ENCODE measurements at regions not wholly inside any gene's neighbourhood (a gene's known extent, or its start where the extent isn't known, plus 50 kb on each side); places are given as distances from the start of the nearest gene placed in this dataset.

DNA sequence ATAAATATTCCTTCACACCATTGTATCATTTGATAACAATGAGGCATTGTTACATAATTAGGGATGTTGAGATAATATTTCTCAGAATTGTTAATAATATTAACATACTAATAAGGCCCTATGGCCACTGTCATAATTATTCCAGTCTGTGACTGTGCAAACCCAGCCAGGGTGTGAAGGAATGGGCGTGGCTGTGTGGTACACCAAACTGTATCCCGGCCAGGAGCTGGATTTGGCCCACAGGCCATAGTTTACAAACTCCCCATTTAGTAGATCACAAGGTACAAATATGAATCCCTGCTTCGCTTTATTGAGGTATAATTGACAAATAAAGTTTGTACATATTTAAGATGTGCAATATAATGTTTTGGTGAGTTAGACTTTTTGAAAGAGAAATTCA lies 894.7 kb downstream of the C6orf118 start:
- no peaks in the 10 kb centered on the region for H3K36me3 ChIP-seq (ENCODE audit: insufficient read depth, low read length)
- no peaks in the 10 kb centered on the region for H3K27me3 ChIP-seq (ENCODE audit: insufficient read depth, low read length, poor library complexity, severe bottlenecking)
- no peaks in the 10 kb centered on the region for H3F3A ChIP-seq (ENCODE audit: low read depth)
- H3K4me1 ChIP-seq (ENCODE audit: insufficient read depth, low read length, poor library complexity, severe bottlenecking) = no peaks in the 10 kb centered on the region
- 0 out of 2 replicates have a peak, but pooled peaks cover 3% of the 10 kb centered on the region for H3K9me3 ChIP-seq (ENCODE audit: insufficient read depth, low read depth, low read length)
- H4K20me1 ChIP-seq (ENCODE audit: insufficient read depth, low read length, poor library complexity, severe bottlenecking) = no peaks in the 10 kb centered on the region
- H3K9me2 ChIP-seq (replicated peaks; ENCODE audit: low read depth, low read length) = no peaks in the 10 kb centered on the region
- no peaks in the 10 kb centered on the region for H3K79me2 ChIP-seq (ENCODE audit: insufficient read depth, low read length)
- no peak overlapping the region for H3K4me2 ChIP-seq (ENCODE audit: low read depth, low read length, poor library complexity, severe bottlenecking)
- no peak overlapping the region for H2AFZ ChIP-seq (ENCODE audit: low read length)
- H3K4me3 ChIP-seq (ENCODE audit: low read length, poor library complexity, severe bottlenecking) = no peak overlapping the region
- TF ChIP-seq, protein P1, sequence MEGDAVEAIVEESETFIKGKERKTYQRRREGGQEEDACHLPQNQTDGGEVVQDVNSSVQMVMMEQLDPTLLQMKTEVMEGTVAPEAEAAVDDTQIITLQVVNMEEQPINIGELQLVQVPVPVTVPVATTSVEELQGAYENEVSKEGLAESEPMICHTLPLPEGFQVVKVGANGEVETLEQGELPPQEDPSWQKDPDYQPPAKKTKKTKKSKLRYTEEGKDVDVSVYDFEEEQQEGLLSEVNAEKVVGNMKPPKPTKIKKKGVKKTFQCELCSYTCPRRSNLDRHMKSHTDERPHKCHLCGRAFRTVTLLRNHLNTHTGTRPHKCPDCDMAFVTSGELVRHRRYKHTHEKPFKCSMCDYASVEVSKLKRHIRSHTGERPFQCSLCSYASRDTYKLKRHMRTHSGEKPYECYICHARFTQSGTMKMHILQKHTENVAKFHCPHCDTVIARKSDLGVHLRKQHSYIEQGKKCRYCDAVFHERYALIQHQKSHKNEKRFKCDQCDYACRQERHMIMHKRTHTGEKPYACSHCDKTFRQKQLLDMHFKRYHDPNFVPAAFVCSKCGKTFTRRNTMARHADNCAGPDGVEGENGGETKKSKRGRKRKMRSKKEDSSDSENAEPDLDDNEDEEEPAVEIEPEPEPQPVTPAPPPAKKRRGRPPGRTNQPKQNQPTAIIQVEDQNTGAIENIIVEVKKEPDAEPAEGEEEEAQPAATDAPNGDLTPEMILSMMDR (conservative IDR thresholded peaks at IDR 0.05; ENCODE audit: low read length) = no peak
- no peak for TF ChIP-seq EZH2phosphoT487 (IDR thresholded peaks at IDR 0.05; ENCODE audit: borderline replicate concordance)
- no peak overlapping the region for H3K9ac ChIP-seq (ENCODE audit: low read depth, low read length, poor library complexity, severe bottlenecking)

DNA sequence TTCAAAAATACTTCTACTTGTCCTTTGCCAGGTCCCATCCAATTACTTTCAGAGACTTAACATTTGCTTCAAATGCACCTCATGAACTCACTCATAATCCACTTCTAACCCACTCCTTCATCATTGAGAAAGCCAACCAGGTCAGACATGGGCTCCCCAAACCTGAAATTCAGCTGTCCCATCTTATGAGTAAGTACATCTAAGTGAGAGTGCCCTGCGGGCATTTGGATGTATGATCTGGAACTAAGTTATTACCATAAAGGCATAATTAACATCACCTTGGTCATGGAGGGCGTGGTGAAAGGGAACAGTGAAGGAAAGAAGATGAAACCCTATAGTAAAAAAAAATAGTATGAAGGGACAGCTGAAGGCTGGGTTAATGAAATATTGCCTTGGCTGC lies 896.8 kb downstream of the C6orf118 start:
- Histone ChIP-seq H3K27me3 (ENCODE audit: insufficient read depth, low read length, poor library complexity, severe bottlenecking) (no peaks in the 10 kb centered on the region), H3K9me2 (replicated peaks; ENCODE audit: low read depth, low read length) (no peaks in the 10 kb centered on the region), H3K79me2 (ENCODE audit: insufficient read depth, low read length) (no peaks in the 10 kb centered on the region), H3F3A (ENCODE audit: low read depth) (no peaks in the 10 kb centered on the region), H3K4me3 (ENCODE audit: low read length, poor library complexity, severe bottlenecking) (no peak overlapping the region), H4K20me1 (ENCODE audit: insufficient read depth, low read length, poor library complexity, severe bottlenecking) (no peaks in the 10 kb centered on the region), H3K4me1 (ENCODE audit: insufficient read depth, low read length, poor library complexity, severe bottlenecking) (no peaks in the 10 kb centered on the region), H3K9me3 (ENCODE audit: insufficient read depth, low read depth, low read length) (0 out of 2 replicates have a peak, but pooled peaks cover 4% of the 10 kb centered on the region), H2AFZ (ENCODE audit: low read length) (no peak overlapping the region), H3K4me2 (ENCODE audit: low read depth, low read length, poor library complexity, severe bottlenecking) (no peak overlapping the region), H3K9ac (ENCODE audit: low read depth, low read length, poor library complexity, severe bottlenecking) (no peak overlapping the region), H3K36me3 (ENCODE audit: insufficient read depth, low read length) (no peaks in the 10 kb centered on the region)
- TF ChIP-seq, protein P1 (conservative IDR thresholded peaks at IDR 0.05; ENCODE audit: low read length) = no peak
- no peak for TF ChIP-seq EZH2phosphoT487 (IDR thresholded peaks at IDR 0.05; ENCODE audit: borderline replicate concordance)

DNA sequence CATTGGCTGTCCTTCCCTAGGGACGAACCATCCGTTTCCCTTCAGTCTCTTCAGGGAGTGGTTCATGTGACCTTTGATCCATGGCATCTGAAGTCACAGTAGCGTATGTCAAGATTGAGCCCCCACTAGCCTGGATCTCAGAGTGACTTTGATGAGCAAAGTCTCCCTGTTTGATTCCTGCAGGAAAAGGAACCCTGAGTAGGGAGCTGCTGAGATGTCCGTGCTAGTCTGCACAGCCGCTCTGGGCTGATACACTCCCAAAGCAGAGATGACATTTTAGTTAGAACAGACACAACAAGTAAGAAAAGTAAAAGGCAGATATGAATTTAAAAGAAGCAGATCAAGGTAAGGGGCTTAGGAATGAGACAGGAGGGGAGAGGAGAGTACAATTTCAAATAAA lies 899.4 kb downstream of the C6orf118 start:
- H3K9ac ChIP-seq (ENCODE audit: low read depth, low read length, poor library complexity, severe bottlenecking) = no peak overlapping the region
- TF ChIP-seq, protein P1 (conservative IDR thresholded peaks at IDR 0.05; ENCODE audit: low read length) = no peak
- TF ChIP-seq EZH2phosphoT487 (IDR thresholded peaks at IDR 0.05; ENCODE audit: borderline replicate concordance) = no peak

More for the DNA sequence above, 899.4 kb downstream of the C6orf118 start:
- no peaks in the 10 kb centered on the region for H3K79me2 ChIP-seq (ENCODE audit: insufficient read depth, low read length)
- no peaks in the 10 kb centered on the region for H3K9me2 ChIP-seq (replicated peaks; ENCODE audit: low read depth, low read length)
- H3K9me3 ChIP-seq (ENCODE audit: insufficient read depth, low read depth, low read length) = 0 out of 2 replicates have a peak, but pooled peaks cover 4% of the 10 kb centered on the region
- no peaks in the 10 kb centered on the region for H3K4me1 ChIP-seq (ENCODE audit: insufficient read depth, low read length, poor library complexity, severe bottlenecking)
- no peaks in the 10 kb centered on the region for H3K36me3 ChIP-seq (ENCODE audit: insufficient read depth, low read length)
- no peak overlapping the region for H3K4me3 ChIP-seq (ENCODE audit: low read length, poor library complexity, severe bottlenecking)
- H3K27me3 ChIP-seq (ENCODE audit: insufficient read depth, low read length, poor library complexity, severe bottlenecking) = no peaks in the 10 kb centered on the region
- H4K20me1 ChIP-seq (ENCODE audit: insufficient read depth, low read length, poor library complexity, severe bottlenecking) = no peaks in the 10 kb centered on the region
- no peak overlapping the region for H2AFZ ChIP-seq (ENCODE audit: low read length)
- H3F3A ChIP-seq (ENCODE audit: low read depth) = no peaks in the 10 kb centered on the region
- no peak overlapping the region for H3K4me2 ChIP-seq (ENCODE audit: low read depth, low read length, poor library complexity, severe bottlenecking)
